ENCODE measurements at regions not wholly inside any gene's neighbourhood (a gene's known extent, or its start where the extent isn't known, plus 50 kb on each side); places are given as distances from the start of the nearest gene placed in this dataset.

DNA sequence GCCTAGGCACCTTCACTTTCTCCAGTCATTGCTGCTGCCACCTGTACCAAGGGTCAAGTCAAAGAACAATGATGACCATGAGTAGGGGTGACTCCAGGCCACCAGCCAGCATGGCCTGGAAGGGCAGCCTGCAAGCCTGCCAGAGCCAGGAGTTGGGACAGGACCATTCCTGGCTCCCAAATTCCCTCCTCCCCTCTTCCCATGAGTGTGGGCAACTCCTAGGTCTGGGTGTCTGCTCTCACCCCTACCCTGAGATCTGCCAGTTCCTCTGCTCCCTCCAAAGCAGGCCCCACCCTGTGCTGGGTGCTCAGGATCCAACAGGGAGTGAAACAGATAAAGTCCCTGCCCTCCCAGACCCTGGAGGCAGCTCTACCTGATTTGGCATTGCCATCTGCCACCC lies 125.8 kb upstream of the NANOS1 start:
- Histone ChIP-seq H3K27ac (ENCODE audit: low read depth, low read length) (no peak overlapping the region), H2BK12ac (ENCODE audit: low read depth, low read length) (no peak overlapping the region), H4K5ac (ENCODE audit: insufficient read length, low read depth, low read length) (no peak overlapping the region), H2BK120ac (replicated peaks; ENCODE audit: low read depth, low read length) (no peak overlapping the region), H3K4me2 (ENCODE audit: insufficient read depth in 1 of 2, low read depth in 2 of 2, low read length in 2 of 2) (no peak overlapping the region), H3K23ac (ENCODE audit: insufficient read length) (no peak overlapping the region), H2BK20ac (ENCODE audit: low read length) (no peak overlapping the region), H3K4me1 (replicated peaks in 1 of 4; ENCODE audit: control insufficient read depth in 3 of 4, insufficient read depth in 4 of 4, low read length in 3 of 4) (no peaks in the 10 kb centered on the region), H3K18ac (ENCODE audit: extremely low read depth, low read length) (no peak overlapping the region), H3K14ac (ENCODE audit: insufficient read length) (no peak overlapping the region), H3K36me3 (ENCODE audit: control insufficient read depth in 2 of 4, insufficient read depth in 4 of 4, low read length in 3 of 4) (no peaks in the 10 kb centered on the region), H3K23me2 (ENCODE audit: low read depth, low read length) (no peaks in the 10 kb centered on the region), H3K9me3 (ENCODE audit: insufficient read depth in 2 of 2, low read depth in 1 of 2, low read length in 1 of 2) (no peaks in the 10 kb centered on the region), H3K4me3 (ENCODE audit: extremely low read depth in 1 of 4, insufficient read depth in 2 of 4, low read depth in 3 of 4, low read length in 4 of 4) (no peak overlapping the region), H3K9ac (replicated peaks in 1 of 4; ENCODE audit: extremely low read depth in 1 of 4, low read depth in 3 of 4, low read length in 3 of 4) (no peak overlapping the region), H2BK15ac (ENCODE audit: low read length) (no peak overlapping the region), H3K4ac (replicated peaks; ENCODE audit: insufficient read length, low read depth, low read length) (no peak overlapping the region), H2BK5ac (ENCODE audit: low read depth, low read length) (no peak overlapping the region), H2AFZ (ENCODE audit: low read length) (no peak overlapping the region), H3K79me2 (ENCODE audit: control insufficient read depth in 1 of 2, insufficient read depth in 2 of 2, low read length in 2 of 2) (no peaks in the 10 kb centered on the region), H4K20me1 (replicated peaks in 1 of 2; ENCODE audit: control insufficient read depth in 1 of 2, insufficient read depth in 2 of 2, low read length in 2 of 2) (no peaks in the 10 kb centered on the region), H4K8ac (ENCODE audit: extremely low read depth, insufficient read depth, low read length) (no peak overlapping the region), H3K27me3 (replicated peaks in 1 of 4; ENCODE audit: control insufficient read depth in 3 of 4, extremely low read depth in 1 of 4, insufficient read depth in 3 of 4, low read length in 3 of 4) (no peaks in the 10 kb centered on the region), H2AK5ac (ENCODE audit: low read depth, low read length) (no peak overlapping the region), H3K79me1 (ENCODE audit: low read depth, low read length) (no peaks in the 10 kb centered on the region), H3K56ac (replicated peaks; ENCODE audit: insufficient read length, low read depth, low read length) (no peak overlapping the region), H4K91ac (replicated peaks; ENCODE audit: insufficient read length, low read length) (no peak overlapping the region)
- ChIA-PET POLR2A (ENCODE audit: partially characterized antibody) (no interaction called here), CTCF (ENCODE audit: partially characterized antibody) (interaction anchor here (1.4 kb wide), 1 partner anchor 54 kb away, joined by 3 read pairs; no protein-coding TSS in a partner anchor)
- FAIRE-seq (no peak), DNase-seq (ENCODE audit: low read depth in 1 of 2, low spot score in 2 of 2) (no peak)
- no peak for TF ChIP-seq ASH2L (IDR thresholded peaks at IDR 0.05; ENCODE audit: low read length)
- TF ChIP-seq, protein P1, sequence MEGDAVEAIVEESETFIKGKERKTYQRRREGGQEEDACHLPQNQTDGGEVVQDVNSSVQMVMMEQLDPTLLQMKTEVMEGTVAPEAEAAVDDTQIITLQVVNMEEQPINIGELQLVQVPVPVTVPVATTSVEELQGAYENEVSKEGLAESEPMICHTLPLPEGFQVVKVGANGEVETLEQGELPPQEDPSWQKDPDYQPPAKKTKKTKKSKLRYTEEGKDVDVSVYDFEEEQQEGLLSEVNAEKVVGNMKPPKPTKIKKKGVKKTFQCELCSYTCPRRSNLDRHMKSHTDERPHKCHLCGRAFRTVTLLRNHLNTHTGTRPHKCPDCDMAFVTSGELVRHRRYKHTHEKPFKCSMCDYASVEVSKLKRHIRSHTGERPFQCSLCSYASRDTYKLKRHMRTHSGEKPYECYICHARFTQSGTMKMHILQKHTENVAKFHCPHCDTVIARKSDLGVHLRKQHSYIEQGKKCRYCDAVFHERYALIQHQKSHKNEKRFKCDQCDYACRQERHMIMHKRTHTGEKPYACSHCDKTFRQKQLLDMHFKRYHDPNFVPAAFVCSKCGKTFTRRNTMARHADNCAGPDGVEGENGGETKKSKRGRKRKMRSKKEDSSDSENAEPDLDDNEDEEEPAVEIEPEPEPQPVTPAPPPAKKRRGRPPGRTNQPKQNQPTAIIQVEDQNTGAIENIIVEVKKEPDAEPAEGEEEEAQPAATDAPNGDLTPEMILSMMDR (IDR thresholded peaks at IDR 0.05; ENCODE audit: control extremely low read depth in 1 of 3, insufficient read depth in 1 of 3, low read depth in 1 of 3, low read length in 3 of 3) = no peak
- TF ChIP-seq BCL11A (IDR thresholded peaks at IDR 0.05; ENCODE audit: low read depth in 2 of 2, low read length in 2 of 2) = no peak
- TF ChIP-seq CREB1 (IDR thresholded peaks at IDR 0.05) = no peak
- TF ChIP-seq, protein P2, sequence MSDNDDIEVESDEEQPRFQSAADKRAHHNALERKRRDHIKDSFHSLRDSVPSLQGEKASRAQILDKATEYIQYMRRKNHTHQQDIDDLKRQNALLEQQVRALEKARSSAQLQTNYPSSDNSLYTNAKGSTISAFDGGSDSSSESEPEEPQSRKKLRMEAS (IDR thresholded peaks at IDR 0.05) = no peak
- no peak for TF ChIP-seq EZH2 (IDR thresholded peaks at IDR 0.05; ENCODE audit: low read depth, low read length, severe bottlenecking)
- no peak for TF ChIP-seq TAF7 (optimal IDR thresholded peaks at IDR 0.05; ENCODE audit: borderline replicate concordance, low read depth, low read length)
- no peak for TF ChIP-seq SIN3A (conservative IDR thresholded peaks at IDR 0.05 in 1 of 2, IDR thresholded peaks at IDR 0.05 in 1 of 2; ENCODE audit: low read depth in 1 of 2, low read length in 2 of 2)
- TF ChIP-seq CEBPB (IDR thresholded peaks at IDR 0.05; ENCODE audit: low read depth, low read length) = no peak
- no peak for TF ChIP-seq ZNF274 (IDR thresholded peaks at IDR 0.05; ENCODE audit: borderline replicate concordance, extremely low read depth, low read length)
- TF ChIP-seq SAP30 (IDR thresholded peaks at IDR 0.05; ENCODE audit: insufficient read depth, insufficient replicate concordance, low read length) = no peak
- TF ChIP-seq, protein P3, sequence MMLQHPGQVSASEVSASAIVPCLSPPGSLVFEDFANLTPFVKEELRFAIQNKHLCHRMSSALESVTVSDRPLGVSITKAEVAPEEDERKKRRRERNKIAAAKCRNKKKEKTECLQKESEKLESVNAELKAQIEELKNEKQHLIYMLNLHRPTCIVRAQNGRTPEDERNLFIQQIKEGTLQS (IDR thresholded peaks at IDR 0.05; ENCODE audit: insufficient read depth, low read depth, low read length) = no peak

All from H1 (cell line).